ENCODE measurements at regions not wholly inside any gene's neighbourhood (a gene's known extent, or its start where the extent isn't known, plus 50 kb on each side); places are given as distances from the start of the nearest gene placed in this dataset.
"Not testable (repeated sequence)": the region's sequence is repeated elsewhere in the genome, so short reads cannot be mapped to it uniquely, and the experiment has no call there.

DNA sequence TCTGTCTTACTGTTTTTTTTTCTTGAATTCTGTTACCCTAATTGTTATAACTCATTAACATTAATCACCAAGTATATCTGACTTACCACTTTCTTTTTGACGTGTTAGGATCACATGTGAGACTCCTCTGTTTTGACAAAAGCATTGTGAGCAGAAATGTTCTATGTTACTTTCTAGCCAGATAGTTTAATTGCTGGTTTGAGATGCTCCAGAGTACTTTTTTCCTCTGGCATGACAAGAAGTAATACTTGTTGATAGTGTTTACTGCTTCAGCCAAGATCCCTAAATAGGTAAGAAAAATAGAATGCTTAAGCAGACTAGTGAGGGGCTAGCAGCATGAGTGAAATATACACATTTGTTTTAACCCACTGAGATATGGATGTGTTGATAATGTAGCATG lies 303.9 kb upstream of the PABPC4L start:
- no peak for DNase-seq (ENCODE audit: low read depth in 2 of 2)
- TF ChIP-seq, protein P1, sequence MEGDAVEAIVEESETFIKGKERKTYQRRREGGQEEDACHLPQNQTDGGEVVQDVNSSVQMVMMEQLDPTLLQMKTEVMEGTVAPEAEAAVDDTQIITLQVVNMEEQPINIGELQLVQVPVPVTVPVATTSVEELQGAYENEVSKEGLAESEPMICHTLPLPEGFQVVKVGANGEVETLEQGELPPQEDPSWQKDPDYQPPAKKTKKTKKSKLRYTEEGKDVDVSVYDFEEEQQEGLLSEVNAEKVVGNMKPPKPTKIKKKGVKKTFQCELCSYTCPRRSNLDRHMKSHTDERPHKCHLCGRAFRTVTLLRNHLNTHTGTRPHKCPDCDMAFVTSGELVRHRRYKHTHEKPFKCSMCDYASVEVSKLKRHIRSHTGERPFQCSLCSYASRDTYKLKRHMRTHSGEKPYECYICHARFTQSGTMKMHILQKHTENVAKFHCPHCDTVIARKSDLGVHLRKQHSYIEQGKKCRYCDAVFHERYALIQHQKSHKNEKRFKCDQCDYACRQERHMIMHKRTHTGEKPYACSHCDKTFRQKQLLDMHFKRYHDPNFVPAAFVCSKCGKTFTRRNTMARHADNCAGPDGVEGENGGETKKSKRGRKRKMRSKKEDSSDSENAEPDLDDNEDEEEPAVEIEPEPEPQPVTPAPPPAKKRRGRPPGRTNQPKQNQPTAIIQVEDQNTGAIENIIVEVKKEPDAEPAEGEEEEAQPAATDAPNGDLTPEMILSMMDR (IDR thresholded peaks at IDR 0.05; ENCODE audit: low read depth, low read length), result no peak
- H3K4me3 ChIP-seq (replicated peaks in 1 of 2; ENCODE audit: low read depth in 2 of 2, low read length in 2 of 2), result no peak overlapping the region

DNA sequence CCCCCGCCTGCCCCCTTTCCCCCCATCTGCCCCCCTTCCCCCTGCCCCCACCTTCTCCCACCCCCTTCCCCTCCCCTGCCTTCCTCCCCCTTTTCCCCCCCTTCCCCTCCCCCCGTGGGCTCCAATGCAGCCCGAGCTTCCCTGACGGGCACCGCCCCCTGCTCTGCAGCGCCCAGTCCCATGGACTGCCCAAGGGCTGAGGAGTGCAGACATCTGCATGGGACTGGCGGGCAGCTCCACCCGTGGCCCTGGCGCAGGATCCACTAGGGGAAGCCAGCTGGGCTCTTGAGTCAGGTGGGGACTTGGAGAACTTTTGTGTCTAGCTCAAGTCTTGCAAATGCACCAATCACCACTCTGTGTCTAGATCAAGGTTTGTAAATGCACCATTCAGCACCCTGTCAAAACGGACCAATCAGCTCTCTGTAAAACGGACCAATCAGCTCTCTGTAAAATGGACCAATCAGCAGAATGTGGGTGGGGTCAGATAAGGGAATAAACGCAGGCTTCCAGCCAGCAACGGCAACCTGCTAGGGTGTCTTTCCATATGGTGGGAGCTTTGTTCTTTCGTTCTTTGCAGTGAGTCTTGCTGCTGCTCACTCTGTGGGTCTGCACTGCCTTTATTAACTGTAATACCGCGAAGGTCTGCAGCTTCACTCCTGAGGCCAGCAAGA lies 300.5 kb upstream of the PABPC4L start:
- H3K4me3 ChIP-seq (replicated peaks in 1 of 2; ENCODE audit: low read depth in 2 of 2, low read length in 2 of 2), result no peak overlapping the region
- TF ChIP-seq, protein P1 (IDR thresholded peaks at IDR 0.05; ENCODE audit: low read depth, low read length), result no peak
- DNase-seq (ENCODE audit: low read depth in 2 of 2), result no peak

DNA sequence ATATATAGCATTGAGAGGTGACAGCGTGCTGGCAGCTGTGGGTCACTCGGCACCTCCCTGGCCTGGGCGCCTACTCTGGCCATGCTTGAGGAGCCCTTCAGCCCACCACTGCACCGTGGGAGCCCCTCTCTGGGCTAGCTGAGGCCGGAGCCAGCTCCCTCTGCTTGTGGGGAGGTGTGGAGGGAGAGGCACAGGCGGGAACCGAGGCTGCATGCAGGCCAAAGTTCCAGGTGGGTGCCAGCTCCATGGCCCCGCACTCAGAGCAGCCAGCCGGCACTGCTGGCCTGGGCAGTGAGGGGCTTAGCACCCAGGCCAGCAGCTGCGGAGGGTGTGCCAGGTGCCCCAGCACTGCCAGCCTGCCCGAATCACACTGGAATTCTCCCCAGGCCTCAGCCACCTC lies 299.9 kb upstream of the PABPC4L start:
- not testable (repeated sequence) for H3K4me3 ChIP-seq (replicated peaks in 1 of 2; ENCODE audit: low read depth in 2 of 2, low read length in 2 of 2); DNase-seq (ENCODE audit: low read depth in 2 of 2)

DNA sequence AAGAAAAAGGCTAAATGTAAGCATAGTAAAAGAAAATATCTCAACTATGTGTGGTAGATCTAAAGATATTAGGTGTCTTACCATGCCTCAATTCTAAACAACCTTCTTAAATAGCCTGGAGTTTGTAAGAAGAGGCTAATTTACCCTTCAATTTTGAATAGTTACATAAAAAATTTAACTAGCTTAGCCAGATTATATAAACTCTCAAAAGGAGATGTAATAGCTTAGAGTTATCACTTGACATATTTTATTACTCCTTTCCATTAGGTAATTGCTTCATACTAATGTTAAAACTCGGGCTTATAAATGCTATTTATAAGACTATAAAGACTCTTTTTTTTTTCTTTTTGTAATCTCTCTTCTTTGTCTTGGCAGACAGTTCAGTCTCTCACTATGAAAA lies 297.5 kb upstream of the PABPC4L start:
- H3K4me3 ChIP-seq (replicated peaks in 1 of 2; ENCODE audit: low read depth in 2 of 2, low read length in 2 of 2), result no peak overlapping the region
- TF ChIP-seq, protein P1 (IDR thresholded peaks at IDR 0.05; ENCODE audit: low read depth, low read length), result no peak
- no peak for DNase-seq (ENCODE audit: low read depth in 2 of 2)

DNA sequence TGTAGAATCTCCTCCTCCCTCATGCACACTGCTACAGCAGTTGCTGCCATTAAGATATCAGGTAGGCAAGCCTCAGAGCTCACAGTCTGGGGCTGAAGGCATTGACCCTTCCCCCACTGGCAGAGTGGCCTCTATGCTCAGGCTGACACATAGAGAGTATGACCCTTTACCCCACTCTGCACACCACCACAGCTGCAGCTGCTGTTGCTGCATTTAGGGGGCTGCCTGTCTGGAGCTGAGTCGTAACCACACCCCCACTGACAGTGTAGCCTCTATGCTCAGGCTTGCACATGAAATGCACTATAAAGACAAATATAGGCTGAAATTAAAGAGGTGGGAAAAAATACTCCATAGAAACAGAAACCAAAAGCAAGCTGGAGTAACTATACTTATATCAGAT lies 289.3 kb upstream of the PABPC4L start:
- no peak for DNase-seq (ENCODE audit: low read depth in 2 of 2)
- no peak overlapping the region for H3K4me3 ChIP-seq (replicated peaks in 1 of 2; ENCODE audit: low read depth in 2 of 2, low read length in 2 of 2)
- TF ChIP-seq, protein P1 (IDR thresholded peaks at IDR 0.05; ENCODE audit: low read depth, low read length), result no peak

DNA sequence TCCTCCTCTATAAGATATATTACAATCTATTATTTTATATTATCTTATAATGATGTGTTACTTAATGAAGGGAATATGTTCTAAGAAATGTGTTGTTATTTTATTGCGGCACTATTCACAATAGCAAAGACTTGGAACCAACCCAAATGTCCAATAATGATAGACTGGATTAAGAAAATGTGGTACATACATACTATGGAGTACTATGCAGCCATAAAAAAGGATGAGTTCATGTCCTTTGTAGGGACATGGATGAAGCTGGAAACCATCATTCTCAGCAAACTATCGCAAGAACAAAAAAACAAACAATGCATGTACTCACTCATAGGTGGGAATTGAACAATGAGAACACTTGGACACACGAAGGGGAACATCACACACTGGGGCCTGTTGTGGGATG lies 281.9 kb upstream of the PABPC4L start:
- not testable (repeated sequence) for DNase-seq (ENCODE audit: low read depth in 2 of 2)

DNA sequence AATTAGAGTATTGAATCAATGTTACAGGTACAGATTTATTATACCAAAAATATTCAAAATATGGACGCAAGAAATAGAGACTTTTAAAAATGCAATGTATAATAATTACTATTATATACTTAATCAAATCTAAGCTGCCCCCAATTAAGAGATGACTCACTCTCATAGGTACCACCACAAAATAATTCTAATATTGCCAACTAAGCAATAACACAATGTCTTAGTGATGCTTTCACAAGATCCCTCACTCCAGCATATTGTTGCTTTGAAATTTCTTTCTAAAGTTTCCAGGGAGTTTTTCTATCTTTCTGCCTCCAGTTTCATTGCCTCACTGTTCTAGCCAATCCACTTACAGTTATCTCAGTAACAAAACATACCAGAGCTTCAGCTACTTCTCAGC lies 270.0 kb upstream of the PABPC4L start:
- no peak for DNase-seq (ENCODE audit: low read depth in 2 of 2)
- TF ChIP-seq, protein P1 (IDR thresholded peaks at IDR 0.05; ENCODE audit: low read depth, low read length), result no peak
- no peak overlapping the region for H3K4me3 ChIP-seq (replicated peaks in 1 of 2; ENCODE audit: low read depth in 2 of 2, low read length in 2 of 2)

More for the DNA sequence above, 281.9 kb upstream of the PABPC4L start:
- not testable (repeated sequence) for H3K4me3 ChIP-seq (replicated peaks in 1 of 2; ENCODE audit: low read depth in 2 of 2, low read length in 2 of 2)

DNA sequence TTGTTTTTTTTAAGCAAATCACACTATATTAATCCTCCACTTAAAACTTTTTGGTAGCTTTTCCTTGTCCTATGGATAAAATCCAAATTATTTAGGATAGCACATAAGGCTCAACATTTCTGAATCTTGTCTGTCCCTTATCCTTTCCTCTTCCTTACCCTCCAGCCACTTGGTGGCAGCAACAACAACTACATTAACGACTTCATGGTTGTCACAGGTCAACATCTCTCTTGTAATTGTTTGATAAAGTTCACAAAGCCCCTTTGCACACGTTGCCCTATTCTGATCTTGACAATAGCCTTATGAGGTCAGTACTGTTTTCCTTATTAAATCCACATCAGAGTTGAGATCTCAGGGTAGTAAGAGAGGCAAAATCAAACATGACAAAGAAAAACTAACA lies 269.0 kb upstream of the PABPC4L start:
- no peak overlapping the region for H3K4me3 ChIP-seq (replicated peaks in 1 of 2; ENCODE audit: low read depth in 2 of 2, low read length in 2 of 2)
- TF ChIP-seq, protein P1 (IDR thresholded peaks at IDR 0.05; ENCODE audit: low read depth, low read length), result no peak
- peak; percentile 0 to 3 for DNase-seq (ENCODE audit: low read depth in 2 of 2)
